ENCODE measurements at regions not wholly inside any gene's neighbourhood (a gene's known extent, or its start where the extent isn't known, plus 50 kb on each side); places are given as distances from the start of the nearest gene placed in this dataset.

DNA sequence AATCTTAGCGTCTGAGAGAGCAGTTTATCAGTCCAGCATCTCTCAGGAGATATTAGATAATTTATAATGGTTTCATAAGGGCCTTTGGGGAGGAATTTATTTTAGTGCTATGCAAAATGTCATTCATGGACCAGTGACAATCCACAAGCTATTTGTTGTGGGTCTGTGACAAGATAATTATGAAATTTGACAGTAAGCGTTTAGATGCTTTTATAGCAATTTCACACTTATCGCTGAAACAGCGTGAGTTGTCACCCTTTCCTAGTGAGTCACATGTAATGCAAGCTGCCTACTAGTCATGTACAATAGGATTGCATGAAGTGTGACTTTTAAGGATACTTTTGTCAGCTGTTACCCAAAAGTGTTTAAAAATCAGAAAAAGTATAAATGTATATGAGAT lies 315.6 kb upstream of the THBS1 start:
- no peak overlapping the region for H3K4me3 ChIP-seq (replicated peaks in 1 of 2; ENCODE audit: low read depth in 2 of 2, low read length in 2 of 2)
- TF ChIP-seq, protein P1, sequence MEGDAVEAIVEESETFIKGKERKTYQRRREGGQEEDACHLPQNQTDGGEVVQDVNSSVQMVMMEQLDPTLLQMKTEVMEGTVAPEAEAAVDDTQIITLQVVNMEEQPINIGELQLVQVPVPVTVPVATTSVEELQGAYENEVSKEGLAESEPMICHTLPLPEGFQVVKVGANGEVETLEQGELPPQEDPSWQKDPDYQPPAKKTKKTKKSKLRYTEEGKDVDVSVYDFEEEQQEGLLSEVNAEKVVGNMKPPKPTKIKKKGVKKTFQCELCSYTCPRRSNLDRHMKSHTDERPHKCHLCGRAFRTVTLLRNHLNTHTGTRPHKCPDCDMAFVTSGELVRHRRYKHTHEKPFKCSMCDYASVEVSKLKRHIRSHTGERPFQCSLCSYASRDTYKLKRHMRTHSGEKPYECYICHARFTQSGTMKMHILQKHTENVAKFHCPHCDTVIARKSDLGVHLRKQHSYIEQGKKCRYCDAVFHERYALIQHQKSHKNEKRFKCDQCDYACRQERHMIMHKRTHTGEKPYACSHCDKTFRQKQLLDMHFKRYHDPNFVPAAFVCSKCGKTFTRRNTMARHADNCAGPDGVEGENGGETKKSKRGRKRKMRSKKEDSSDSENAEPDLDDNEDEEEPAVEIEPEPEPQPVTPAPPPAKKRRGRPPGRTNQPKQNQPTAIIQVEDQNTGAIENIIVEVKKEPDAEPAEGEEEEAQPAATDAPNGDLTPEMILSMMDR (IDR thresholded peaks at IDR 0.05; ENCODE audit: low read depth, low read length), result no peak
- DNase-seq (ENCODE audit: low read depth in 2 of 2), result no peak

- no peak overlapping the region for H3K4me3 ChIP-seq (replicated peaks in 1 of 2; ENCODE audit: low read depth in 2 of 2, low read length in 2 of 2)
- no peak for DNase-seq (ENCODE audit: low read depth in 2 of 2)
- TF ChIP-seq, protein P1 (IDR thresholded peaks at IDR 0.05; ENCODE audit: low read depth, low read length), result no peak
Measured at GRCh38 chr15:39266890-39267289, 314.0 kb upstream of the THBS1 start.

GRCh38 chr15:39267685-39268084 lies 313.2 kb upstream of the THBS1 start:
- peak in 1 of 2 donors; percentile 76 for DNase-seq (ENCODE audit: low read depth in 2 of 2)
- H3K4me3 ChIP-seq (replicated peaks in 1 of 2; ENCODE audit: low read depth in 2 of 2, low read length in 2 of 2), result no peak overlapping the region
- TF ChIP-seq, protein P1 (IDR thresholded peaks at IDR 0.05; ENCODE audit: low read depth, low read length), result no peak

- H3K4me3 ChIP-seq (replicated peaks in 1 of 2; ENCODE audit: low read depth in 2 of 2, low read length in 2 of 2), result no peak overlapping the region
- TF ChIP-seq, protein P1 (IDR thresholded peaks at IDR 0.05; ENCODE audit: low read depth, low read length), result no peak
- no peak for DNase-seq (ENCODE audit: low read depth in 2 of 2)
Measured at GRCh38 chr15:39269352-39269751, 311.5 kb upstream of the THBS1 start.

DNA sequence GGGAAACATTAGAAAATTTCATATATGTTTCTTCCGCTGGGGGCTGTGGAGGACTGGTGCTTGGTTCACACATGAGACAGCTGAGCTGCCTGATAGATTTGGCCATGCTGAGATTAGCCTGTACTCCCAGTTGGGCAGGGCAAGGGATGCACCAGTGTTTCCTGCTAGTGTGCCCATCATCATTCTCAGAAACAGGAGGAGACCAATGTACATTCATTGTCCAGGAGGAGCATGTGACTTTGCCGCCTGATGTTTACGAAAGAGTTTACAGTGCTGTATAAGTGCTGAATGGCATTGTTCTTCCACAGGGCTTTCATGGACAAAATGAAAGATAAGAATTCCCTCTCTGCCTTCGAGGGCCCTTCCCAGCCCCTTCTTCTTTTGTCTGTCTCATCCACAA lies 311.1 kb upstream of the THBS1 start:
- no peak for DNase-seq (ENCODE audit: low read depth in 2 of 2)
- no peak overlapping the region for H3K4me3 ChIP-seq (replicated peaks in 1 of 2; ENCODE audit: low read depth in 2 of 2, low read length in 2 of 2)
- TF ChIP-seq, protein P1 (IDR thresholded peaks at IDR 0.05; ENCODE audit: low read depth, low read length), result no peak

GRCh38 chr15:39270221-39270855 lies 310.5 kb upstream of the THBS1 start:
- H3K4me3 ChIP-seq (replicated peaks in 1 of 2; ENCODE audit: low read depth in 2 of 2, low read length in 2 of 2), result no peak overlapping the region
- TF ChIP-seq, protein P1 (IDR thresholded peaks at IDR 0.05; ENCODE audit: low read depth, low read length), result no peak
- no peak for DNase-seq (ENCODE audit: low read depth in 2 of 2)

DNA sequence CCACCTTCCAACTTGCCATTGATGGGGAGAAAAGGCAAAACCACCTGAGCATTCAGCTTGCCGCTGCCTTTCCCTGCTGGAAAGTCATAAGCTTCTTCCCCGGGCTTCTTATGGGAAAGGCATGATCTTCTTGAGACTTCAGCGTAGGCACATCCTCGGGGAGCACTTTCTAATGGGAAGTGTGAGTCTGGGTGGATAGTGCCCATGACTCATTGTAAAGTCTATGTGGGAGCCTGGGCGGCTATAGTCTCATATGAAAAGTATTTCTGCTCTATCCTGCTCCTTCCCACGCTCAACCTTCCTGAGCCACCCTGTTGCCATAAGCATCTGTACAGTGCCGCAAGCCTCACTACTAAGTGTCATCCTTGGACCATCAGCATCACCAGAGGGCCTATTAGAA lies 309.9 kb upstream of the THBS1 start:
- TF ChIP-seq, protein P1 (IDR thresholded peaks at IDR 0.05; ENCODE audit: low read depth, low read length), result no peak
- H3K4me3 ChIP-seq (replicated peaks in 1 of 2; ENCODE audit: low read depth in 2 of 2, low read length in 2 of 2), result no peak overlapping the region
- DNase-seq (ENCODE audit: low read depth in 2 of 2), result peak; percentile 81 to 97

Data from cardiac fibroblast (primary cell).